Activated CD8-positive, alpha-beta memory T cell treated with anti-CD3 and anti-CD28 coated beads for 24 hours (primary cell): ENCODE measurements at regions not wholly inside any gene's neighbourhood (a gene's known extent, or its start where the extent isn't known, plus 50 kb on each side); places are given as distances from the start of the nearest gene placed in this dataset.
"Not testable (repeated sequence)": the region's sequence is repeated elsewhere in the genome, so short reads cannot be mapped to it uniquely, and the experiment has no call there.

Experiments
- DNase-seq: peaks from one replicate; pipeline ENCODE4 v3.0.0-alpha.2; 2020

- no peak for DNase-seq
Observed at GRCh38 chr4:184335520-184335919, 117.8 kb upstream of the ENPP6 start.

DNA sequence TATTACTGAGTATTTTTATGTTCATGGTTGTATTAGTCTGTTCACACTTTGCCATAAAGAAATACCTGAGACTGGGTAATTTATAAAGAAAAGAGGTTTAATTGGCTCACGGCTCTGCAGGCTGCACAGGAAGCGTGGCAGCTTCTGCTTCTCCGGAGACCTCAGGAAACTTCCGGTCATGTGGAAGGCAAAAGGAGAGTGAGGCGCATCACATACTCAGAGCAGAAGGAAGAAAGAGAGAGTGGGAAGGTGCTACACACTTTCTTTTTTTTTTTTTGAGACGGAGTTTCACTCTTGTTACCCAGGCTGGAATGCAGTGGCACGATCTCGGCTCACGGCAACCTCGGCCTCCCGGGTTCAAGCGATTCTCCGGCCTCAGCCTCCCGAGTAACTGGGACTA, 115.8 kb upstream of the ENPP6 start:
- DNase-seq, result not testable (repeated sequence)

DNA sequence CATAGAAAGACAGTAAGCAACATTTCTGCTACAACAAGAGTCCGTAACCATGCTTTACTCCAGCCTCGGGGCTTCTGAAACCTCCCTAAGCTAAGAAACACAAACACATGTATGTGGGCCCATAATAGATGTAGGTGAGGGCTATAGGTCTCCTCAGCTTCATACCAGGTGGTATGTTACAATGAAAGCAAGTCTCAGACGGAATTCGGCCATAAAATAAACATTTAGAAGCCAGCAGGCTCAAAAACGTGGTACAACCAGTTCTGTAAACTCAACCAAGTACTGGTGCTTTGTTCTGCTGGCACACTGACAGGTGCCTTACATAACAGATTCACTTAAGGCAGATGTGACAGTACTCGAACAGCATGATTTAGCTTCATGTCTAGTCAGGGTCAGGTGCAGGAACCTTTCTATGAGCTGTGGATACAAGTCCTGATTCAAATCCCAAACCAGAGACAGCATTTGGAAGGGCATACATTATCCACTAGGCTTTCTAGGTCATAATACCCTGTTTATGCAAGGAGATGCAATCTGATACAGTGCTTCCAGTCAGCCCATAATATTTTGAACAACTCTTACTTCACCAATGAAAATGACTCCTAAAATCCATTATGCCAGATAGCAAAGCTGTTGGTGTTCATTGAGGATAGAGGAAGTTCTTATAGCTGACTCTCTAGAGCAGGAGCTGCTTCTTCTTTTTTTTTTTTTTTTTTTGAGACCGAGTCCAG, 113.8 kb upstream of the ENPP6 start:
- no peak for DNase-seq

GRCh38 chr4:184330517-184331094, 112.9 kb upstream of the ENPP6 start:
- DNase-seq, result not testable (repeated sequence)

DNA sequence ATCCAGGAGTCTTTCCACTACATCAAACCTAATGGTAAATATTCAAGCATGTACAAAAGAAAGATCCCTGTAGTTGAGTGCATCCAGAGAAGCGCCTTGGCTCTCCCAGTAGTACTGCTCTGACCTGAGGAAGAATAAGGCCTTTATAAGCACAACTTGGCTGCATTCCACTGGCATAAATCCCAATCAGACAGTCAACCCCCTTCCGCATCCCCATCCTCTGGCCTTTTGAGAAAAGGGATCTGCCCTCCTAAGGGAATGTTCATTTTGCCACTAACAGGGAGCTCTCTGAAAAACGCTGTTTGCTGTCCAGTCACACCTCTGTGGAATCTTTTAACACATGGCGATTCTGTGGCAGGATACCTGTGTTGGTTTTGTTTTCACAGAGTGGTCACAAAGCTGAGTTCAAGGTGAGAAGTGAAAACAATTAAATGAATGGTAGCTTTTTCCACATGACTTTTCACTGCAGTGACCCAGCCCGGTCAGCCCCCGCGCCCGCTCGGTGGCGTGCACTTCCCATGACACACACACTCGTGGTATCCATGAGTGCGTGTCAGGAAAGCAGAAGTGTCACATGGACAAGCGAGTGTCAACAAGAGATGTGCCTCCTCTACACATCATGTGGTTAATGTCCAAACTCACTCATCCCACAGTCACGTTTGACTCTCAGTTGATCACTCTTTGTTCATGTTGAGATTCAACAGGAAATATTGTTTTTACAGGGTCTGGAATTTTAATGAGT, 112.2 kb upstream of the ENPP6 start:
- no peak for DNase-seq

- DNase-seq, result no peak
Observed at GRCh38 chr4:184329235-184329634, 111.6 kb upstream of the ENPP6 start.

DNA sequence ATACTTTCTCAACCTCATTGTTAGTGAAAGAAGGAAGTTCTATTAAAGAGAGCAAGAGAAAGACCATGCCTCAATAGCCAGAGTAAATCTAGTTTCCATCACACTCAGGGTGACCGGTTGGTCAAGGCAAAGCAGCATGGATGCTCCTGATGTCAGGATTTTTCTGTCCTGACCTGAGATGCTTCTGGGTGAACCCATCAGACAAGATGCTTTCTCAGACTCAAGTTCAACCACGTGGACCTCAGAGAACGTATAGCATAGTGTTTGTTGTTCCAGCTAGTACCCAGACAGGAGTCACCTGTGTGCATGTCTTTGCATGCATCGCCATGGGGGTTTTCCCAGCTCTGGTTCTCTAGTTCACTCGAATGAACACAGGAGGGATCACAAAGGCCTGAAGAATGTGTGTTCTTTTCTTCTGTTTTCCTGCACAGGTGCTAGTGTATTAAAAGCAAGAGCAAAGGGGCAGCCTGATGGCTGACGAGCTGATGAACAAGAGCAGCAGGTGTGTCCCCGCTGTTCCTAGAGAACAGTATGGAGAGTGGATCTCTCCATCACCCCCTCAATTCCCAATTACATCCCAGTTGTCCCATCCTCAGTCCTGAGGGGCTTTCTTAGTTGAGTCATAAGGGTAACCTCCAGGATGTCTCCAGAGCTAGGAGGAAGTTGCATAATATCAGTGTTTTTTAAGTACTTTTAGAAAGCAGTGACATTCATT, 110.5 kb upstream of the ENPP6 start:
- no peak for DNase-seq

DNA sequence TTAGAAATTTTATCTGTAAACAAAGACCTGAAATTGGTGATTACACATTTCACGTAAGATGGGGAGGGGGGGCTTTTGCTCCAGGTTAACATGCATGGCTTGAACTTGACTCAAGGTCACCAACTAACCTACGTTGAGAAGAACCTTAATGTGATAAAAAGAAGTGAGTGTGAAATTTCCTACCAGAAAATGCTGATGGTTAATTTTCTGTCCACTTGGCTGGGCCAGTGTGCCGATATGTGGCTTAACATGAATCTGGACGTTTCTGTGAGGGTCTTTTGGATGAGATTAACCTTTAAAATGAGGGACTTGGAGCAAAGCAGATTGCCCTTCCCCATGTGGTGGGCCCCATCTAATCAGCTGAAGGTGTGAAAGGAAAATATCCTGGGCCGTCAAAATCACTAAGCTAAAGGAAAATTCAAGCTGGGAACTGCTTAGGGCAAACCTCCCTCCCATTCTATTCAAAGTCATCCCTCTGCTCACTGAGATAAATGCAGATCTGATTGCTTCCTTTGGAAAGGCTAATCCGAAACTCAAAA, 107.3 kb upstream of the ENPP6 start:
- no peak for DNase-seq

DNA sequence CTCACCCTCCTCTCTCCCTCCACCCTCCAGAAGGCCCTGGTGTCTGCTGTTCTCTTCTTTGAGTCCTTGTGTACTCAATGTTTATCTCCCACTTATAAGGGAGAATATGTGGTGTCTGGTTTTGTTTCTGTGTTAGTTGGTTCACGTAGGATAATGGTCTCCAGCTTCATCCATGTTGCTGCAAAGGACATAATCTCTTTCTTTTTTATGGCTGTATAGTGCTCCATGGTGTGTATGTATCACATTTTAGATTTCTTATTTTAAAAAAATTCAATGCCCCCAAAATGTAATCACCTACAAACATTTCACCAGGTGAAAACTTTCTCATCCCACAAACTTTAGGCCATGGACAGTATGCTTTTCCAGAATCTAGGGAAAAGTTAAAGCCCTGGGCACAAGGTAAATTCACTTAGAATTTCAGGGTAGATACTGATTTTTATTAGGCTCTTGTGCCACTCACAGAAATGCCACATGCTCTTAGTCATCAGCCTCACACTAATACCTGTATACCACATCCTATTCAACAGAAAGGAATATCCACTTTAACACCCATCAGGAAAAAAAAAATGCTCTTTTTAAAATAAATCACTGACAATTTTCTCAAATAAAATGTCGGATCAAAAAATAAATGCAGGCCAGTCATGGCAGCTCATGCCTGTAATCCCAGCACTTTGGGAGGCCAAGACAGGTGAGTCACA, 104.8 kb upstream of the ENPP6 start:
- no peak for DNase-seq

- DNase-seq, result no peak
Observed at GRCh38 chr4:184320631-184321030, 103.0 kb upstream of the ENPP6 start.

- DNase-seq, result peak; percentile 65
Observed at GRCh38 chr4:184318852-184319251, 101.2 kb upstream of the ENPP6 start.

DNA sequence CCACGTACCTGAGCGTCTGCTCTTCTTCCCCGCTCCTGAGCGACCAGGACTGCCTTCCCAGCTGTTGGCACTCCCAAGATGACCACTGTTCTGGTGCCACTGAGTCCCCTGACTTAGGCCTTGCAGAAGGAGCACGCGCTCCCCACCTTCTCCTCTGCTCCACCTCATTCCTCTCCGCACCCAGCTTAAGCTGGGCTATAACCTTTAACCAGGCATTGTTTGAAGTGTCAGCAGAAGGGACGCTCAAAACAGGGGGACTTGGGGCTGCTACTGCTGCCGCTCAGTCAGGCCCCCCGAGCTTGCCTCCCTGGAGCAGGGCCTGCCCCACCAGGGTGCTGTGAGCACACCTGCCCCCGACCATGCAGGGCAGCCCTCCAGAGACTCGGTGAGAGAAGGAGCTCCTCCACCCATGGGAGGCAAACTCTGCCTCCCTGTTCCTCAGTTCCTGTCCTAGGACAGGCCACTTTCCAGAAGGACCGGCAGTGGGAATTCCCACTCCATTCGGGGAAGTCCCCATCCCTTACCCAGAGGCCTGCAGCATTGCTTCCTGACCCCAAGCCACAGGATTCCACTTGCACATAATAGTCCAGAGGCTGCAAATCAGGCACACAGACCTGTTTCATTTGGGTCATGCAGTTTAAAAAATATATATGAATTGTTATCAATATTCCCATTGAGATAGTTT, 99.7 kb upstream of the ENPP6 start:
- DNase-seq, result no peak

DNA sequence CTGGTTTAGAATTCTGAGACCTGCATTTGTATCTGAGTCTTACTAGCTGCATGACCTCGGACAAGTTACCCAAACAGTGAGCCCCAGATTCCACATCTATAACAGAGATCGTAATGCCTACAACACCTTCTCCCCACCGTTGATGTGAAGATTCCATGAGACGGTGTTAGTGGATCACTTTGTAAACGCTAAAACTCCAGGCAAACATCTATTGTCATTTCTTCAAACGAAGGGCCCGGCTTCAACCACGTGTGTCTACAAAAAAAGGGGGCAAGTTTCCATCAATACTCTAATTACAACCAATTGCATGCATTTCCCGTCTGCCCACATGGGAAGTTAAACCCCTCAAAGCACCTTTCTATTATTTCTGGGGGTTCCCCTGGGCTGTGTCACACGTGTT, 99.1 kb upstream of the ENPP6 start:
- no peak for DNase-seq

GRCh38 chr4:184315675-184316359, 98.1 kb upstream of the ENPP6 start:
- DNase-seq, result no peak

DNA sequence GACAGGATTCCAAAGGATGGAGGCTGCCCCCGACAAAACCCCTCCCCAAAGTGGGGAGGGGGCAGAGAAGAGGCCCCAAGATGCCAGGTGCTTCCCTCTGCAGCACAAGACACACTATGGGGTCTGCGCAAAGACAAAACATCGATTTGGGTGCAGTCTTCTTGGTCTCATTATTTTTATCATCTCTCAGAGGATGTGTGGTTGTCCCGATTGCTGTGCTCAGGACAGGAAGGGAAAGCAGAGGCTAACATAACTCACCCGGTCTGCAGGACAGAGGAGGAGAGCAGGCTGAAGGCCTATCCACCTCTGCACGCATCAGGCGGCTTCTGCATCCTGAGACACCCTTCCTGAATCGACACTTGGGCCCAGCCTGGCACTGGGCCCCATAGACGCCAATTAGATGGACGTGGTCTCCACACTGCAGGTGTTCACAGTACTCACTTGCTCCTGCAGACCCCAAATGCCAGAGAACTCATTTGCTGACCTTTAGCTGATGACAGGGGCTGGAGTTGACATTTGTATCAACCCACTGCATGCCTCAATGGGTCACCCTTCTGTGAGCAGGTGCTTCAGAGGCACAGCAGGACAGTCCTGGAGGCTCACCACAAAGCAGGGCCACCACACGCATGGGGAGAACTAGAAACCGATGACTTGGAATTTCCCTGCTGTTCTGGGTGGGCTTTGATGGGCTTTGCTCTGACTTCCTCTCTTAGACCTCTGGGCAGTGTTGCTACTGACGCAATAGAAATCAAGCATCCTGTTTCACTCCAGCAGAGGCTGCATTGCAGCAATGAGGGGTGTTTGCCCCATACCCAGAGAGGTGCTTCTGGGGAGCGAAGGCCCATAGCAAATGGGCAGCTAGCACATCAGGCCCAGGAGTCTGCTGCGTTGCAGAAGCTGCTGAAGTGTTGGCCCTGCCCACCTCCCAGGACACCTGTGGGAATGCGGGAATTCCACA, 96.3 kb upstream of the ENPP6 start:
- no peak for DNase-seq

DNA sequence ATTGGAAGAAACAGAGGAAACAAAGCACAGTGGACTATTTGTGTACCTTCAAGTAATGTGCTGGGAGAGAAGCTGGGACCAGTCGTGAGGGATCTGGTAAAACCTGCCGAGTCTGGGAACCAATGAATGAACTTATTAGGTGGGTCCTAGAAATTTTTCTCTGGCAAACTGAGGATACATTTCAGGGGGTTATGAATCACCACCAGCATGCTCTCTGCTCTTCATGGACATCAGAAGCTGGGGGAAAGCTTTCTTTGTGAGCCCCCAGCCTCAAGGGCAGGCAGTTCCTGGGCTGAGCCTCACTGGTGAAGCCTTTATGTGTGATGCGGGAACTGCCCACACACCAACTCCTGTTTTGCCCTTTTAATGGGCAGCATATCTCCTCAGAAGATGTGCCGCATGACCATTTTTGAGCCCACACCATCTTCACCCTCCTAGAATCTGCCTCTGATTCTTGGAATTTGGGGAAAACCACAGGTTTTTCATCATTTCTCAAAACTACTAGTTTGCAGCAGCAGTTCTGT, 95.4 kb upstream of the ENPP6 start:
- no peak for DNase-seq

- no peak for DNase-seq
Observed at GRCh38 chr4:184312126-184312525, 94.5 kb upstream of the ENPP6 start.

- no peak for DNase-seq
Observed at GRCh38 chr4:184310881-184311709, 93.4 kb upstream of the ENPP6 start.

DNA sequence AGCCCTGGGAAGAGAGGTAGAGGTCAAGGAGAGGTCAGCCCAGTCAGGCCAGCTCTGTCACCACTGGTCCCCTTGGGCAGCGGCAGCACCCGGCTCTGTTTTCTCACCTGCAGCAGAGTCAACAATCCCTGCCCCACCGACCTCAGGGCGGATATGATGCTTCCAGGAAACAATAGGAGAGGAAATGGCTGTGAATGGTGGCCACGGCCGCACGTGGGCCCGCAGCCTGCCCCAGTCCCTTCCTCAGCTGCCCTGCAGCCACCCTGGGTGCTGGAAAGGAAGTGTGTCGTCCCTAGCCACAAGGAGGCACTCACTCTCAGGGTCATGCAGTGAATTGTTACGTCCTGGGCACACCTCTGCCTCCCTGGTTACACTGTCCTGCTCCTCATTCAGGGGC, 92.5 kb upstream of the ENPP6 start:
- peak; percentile 79 for DNase-seq
